Keratinocyte (primary cell): ENCODE measurements at regions not wholly inside any gene's neighbourhood (a gene's known extent, or its start where the extent isn't known, plus 50 kb on each side); places are given as distances from the start of the nearest gene placed in this dataset.

Experiments used
- DNase-seq: peaks from one replicate; pipeline ENCODE4 v3.0.0-alpha.2; 2011; ENCODE audit warnings: low read depth, missing footprints, low spot score
- FAIRE-seq: peaks from 2 replicates; lab custom pipeline; 2011; peaks lifted over from hg19 to GRCh38; lab: Jason Lieb, UNC
- H2AFZ ChIP-seq: 2 replicates; pipeline ENCODE4 v1.6.0; 2012; ENCODE audit warnings: low read length, control low read depth, inconsistent platforms; ENCODE audit not compliant: control insufficient read depth
- H3K27ac ChIP-seq: 2 replicates; pipeline ENCODE4 v1.5.1; 2011; ENCODE audit warnings: low read length; ENCODE audit not compliant: control insufficient read depth, insufficient read depth
- H3K27me3 ChIP-seq: 3 replicates; pipeline ENCODE4 v1.6.0; 2011; ENCODE audit warnings: low read length; ENCODE audit not compliant: control insufficient read depth, insufficient read depth; ENCODE audit errors: extremely low read depth
- H3K36me3 ChIP-seq, 2 experiments: 2 replicates in 1 of 2; 3 replicates in 1 of 2; pipeline ENCODE4 v1.5.1; 2011; ENCODE audit warnings: low read length in 2 of 2, mild to moderate bottlenecking in 1 of 2; ENCODE audit not compliant: control insufficient read depth in 2 of 2, insufficient read depth in 2 of 2; ENCODE audit errors: extremely low read depth in 1 of 2
- H3K4me1 ChIP-seq: 3 replicates; pipeline ENCODE4 v1.5.1; 2011; ENCODE audit warnings: low read length; ENCODE audit not compliant: control insufficient read depth, insufficient read depth; ENCODE audit errors: extremely low read depth
- H3K4me2 ChIP-seq: 3 replicates; pipeline ENCODE4 v1.6.0; 2011; ENCODE audit warnings: low read depth, low read length; ENCODE audit not compliant: control insufficient read depth, insufficient read depth; ENCODE audit errors: extremely low read depth
- H3K4me3 ChIP-seq, 3 experiments: fragments of 200-600 bp in 1 of 3; sonication (generic) in 1 of 3; 2 replicates in 2 of 3; 3 replicates in 1 of 3; pipeline ENCODE4 v1.5.1; 2011 to 2016; ENCODE audit warnings: low read length in 3 of 3, mild to moderate bottlenecking in 3 of 3, control low read depth in 2 of 3, inconsistent platforms in 1 of 3, low read depth in 1 of 3, mixed read lengths in 1 of 3, mixed run types in 1 of 3, moderate library complexity in 1 of 3; ENCODE audit not compliant: control insufficient read depth in 2 of 3, insufficient read depth in 2 of 3; ENCODE audit errors: extremely low read depth in 1 of 3
- H3K79me2 ChIP-seq: 2 replicates; pipeline ENCODE4 v1.6.0; 2012; ENCODE audit warnings: low read length; ENCODE audit not compliant: control insufficient read depth, insufficient read depth
- H3K9ac ChIP-seq: 3 replicates; pipeline ENCODE4 v1.6.0; 2011; ENCODE audit warnings: low read length; ENCODE audit not compliant: control insufficient read depth, insufficient read depth; ENCODE audit errors: extremely low read depth
- H3K9me1 ChIP-seq: 3 replicates; pipeline ENCODE4 v1.6.0; 2011; ENCODE audit warnings: low read length; ENCODE audit not compliant: control insufficient read depth, insufficient read depth; ENCODE audit errors: extremely low read depth
- H3K9me3 ChIP-seq: 2 replicates; pipeline ENCODE4 v1.5.1; 2012; ENCODE audit warnings: low read depth, low read length; ENCODE audit not compliant: control insufficient read depth
- H4K20me1 ChIP-seq: 3 replicates; pipeline ENCODE4 v1.6.0; 2011; ENCODE audit warnings: low read length; ENCODE audit not compliant: control insufficient read depth, insufficient read depth; ENCODE audit errors: extremely low read depth
- CTCF ChIP-seq, 3 experiments: IDR thresholded peaks in 1 of 3; conservative IDR thresholded peaks in 1 of 3; optimal IDR thresholded peaks in 1 of 3; 2 replicates in 2 of 3; 3 replicates in 1 of 3; pipeline versions ENCODE3 to v1.5.1; 2011; ENCODE audit warnings: low read length in 3 of 3, mild to moderate bottlenecking in 3 of 3, moderate library complexity in 2 of 3, control low read depth in 1 of 3, inconsistent platforms in 1 of 3; ENCODE audit not compliant: insufficient read depth in 2 of 3; ENCODE audit errors: extremely low read depth in 1 of 3
- EZH2 ChIP-seq: IDR thresholded peaks from one replicate; pipeline ENCODE4 v1.6.1; 2012; ENCODE audit warnings: inconsistent platforms, mild to moderate bottlenecking, low read length, moderate library complexity
- dilution Hi-C: fragments of 300-500 bp; cut with MboI; formaldehyde crosslinking; loops from one replicate; pipeline ENCODE4 v1.7.0; 2020; ENCODE audit warnings: low sequenced_read_pairs; ENCODE audit not compliant: extremely low pct_ligation_motif_present

GRCh38 chr2:188922191-188922590, 52.0 kb upstream of the COL3A1 start:
- Histone ChIP-seq H3K27me3 (no peaks in the 10 kb centered on the region), H4K20me1 (no peaks in the 10 kb centered on the region)
- dilution Hi-C loops, result no loop called here

More at GRCh38 chr2:188922191-188922590, 52.0 kb upstream of the COL3A1 start:
- Histone ChIP-seq H3K9me1 (no peaks in the 10 kb centered on the region), H3K4me3 (no peak overlapping the region), H3K79me2 (no peaks in the 10 kb centered on the region), H2AFZ (no peak overlapping the region), H3K27ac (no peak overlapping the region), H3K9me3 (no peaks in the 10 kb centered on the region), H3K4me1 (no peaks in the 10 kb centered on the region), H3K36me3 (no peaks in the 10 kb centered on the region), H3K9ac (no peak overlapping the region), H3K4me2 (no peak overlapping the region)
- DNase-seq (no peak), FAIRE-seq (no peak)
- TF ChIP-seq CTCF (optimal IDR thresholded peaks at IDR 0.05 in 1 of 3, IDR thresholded peaks at IDR 0.05 in 1 of 3, conservative IDR thresholded peaks at IDR 0.05 in 1 of 3; ENCODE audit: extremely low read depth in 1 of 3, insufficient read depth in 2 of 3, low read length in 3 of 3), result no peak
- TF ChIP-seq EZH2, result no peak
